NT2/D1 (cell line): ENCODE measurements at regions not wholly inside any gene's neighbourhood (a gene's known extent, or its start where the extent isn't known, plus 50 kb on each side); places are given as distances from the start of the nearest gene placed in this dataset.
"Not testable (repeated sequence)": the region's sequence is repeated elsewhere in the genome, so short reads cannot be mapped to it uniquely, and the experiment has no call there.

ENCODE experiments used
- DNase-seq: peaks from one replicate; pipeline ENCODE4 v3.0.0-alpha.2; 2011; ENCODE audit warnings: low read depth, low spot score
- H3K27me3 ChIP-seq: 2 replicates; pipeline ENCODE4 v1.6.0; 2011; ENCODE audit warnings: mild to moderate bottlenecking; ENCODE audit not compliant: insufficient read length, insufficient read depth
- H3K36me3 ChIP-seq: 2 replicates; pipeline ENCODE4 v1.6.1; 2011; ENCODE audit warnings: mild to moderate bottlenecking, low read length, mixed read lengths; ENCODE audit not compliant: insufficient read depth, insufficient read length
- H3K4me1 ChIP-seq: 2 replicates; pipeline ENCODE4 v1.5.1; 2011; ENCODE audit not compliant: insufficient read depth, insufficient read length
- H3K4me3 ChIP-seq: 2 replicates; pipeline ENCODE4 v1.5.1; 2011; ENCODE audit warnings: low read depth; ENCODE audit not compliant: insufficient read length
- H3K9ac ChIP-seq: 2 replicates; pipeline ENCODE4 v1.6.0; 2011; ENCODE audit warnings: low read depth; ENCODE audit not compliant: insufficient read length
- H3K9me3 ChIP-seq: 2 replicates; pipeline ENCODE4 v1.5.1; 2011; ENCODE audit warnings: mild to moderate bottlenecking, low read length; ENCODE audit not compliant: insufficient read depth
- SUZ12 ChIP-seq: IDR thresholded peaks from 2 replicates; pipeline ENCODE4 v1.6.1; 2011; ENCODE audit not compliant: insufficient read length, insufficient read depth; ENCODE audit errors: extremely low read depth
- YY1 ChIP-seq: IDR thresholded peaks from 2 replicates; pipeline ENCODE4 v1.6.1; 2011; ENCODE audit not compliant: insufficient read length, insufficient read depth
- ZNF274 ChIP-seq: IDR thresholded peaks from 2 replicates; pipeline ENCODE4 v1.6.1; 2011; ENCODE audit warnings: mild to moderate bottlenecking, low read depth, low read length

DNA sequence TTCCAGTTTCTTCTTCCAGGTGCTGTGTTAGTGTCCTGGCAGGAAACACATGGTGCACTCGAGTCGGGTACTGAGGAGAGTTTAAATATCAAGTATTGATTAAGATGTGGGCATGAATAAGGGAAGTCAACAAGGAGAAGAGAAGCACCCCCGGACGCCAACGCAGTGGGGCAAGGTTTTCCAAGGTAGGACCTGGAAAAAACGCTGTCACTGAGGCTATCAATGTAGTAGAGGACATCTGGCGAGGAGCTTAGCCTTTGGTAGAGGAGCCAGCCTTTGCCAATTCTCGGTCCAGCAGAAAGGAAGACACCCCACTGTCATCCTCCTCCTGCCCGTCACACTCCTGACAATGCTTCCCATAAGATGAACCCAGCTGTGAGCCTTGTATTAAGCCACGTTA lies 159.6 kb downstream of the TEX36 start:
- DNase-seq: no peak
- Histone ChIP-seq H3K9me3 (peaks cover 13% of the 10 kb centered on the region; the same call in 1 of the 2 replicates), H3K4me1 (no peaks in the 10 kb centered on the region), H3K36me3 (no peaks in the 10 kb centered on the region), H3K4me3 (no peak overlapping the region), H3K9ac (no peak overlapping the region), H3K27me3 (no peaks in the 10 kb centered on the region)
- TF ChIP-seq YY1 (no peak), SUZ12 (no peak), ZNF274 (no peak)

DNA sequence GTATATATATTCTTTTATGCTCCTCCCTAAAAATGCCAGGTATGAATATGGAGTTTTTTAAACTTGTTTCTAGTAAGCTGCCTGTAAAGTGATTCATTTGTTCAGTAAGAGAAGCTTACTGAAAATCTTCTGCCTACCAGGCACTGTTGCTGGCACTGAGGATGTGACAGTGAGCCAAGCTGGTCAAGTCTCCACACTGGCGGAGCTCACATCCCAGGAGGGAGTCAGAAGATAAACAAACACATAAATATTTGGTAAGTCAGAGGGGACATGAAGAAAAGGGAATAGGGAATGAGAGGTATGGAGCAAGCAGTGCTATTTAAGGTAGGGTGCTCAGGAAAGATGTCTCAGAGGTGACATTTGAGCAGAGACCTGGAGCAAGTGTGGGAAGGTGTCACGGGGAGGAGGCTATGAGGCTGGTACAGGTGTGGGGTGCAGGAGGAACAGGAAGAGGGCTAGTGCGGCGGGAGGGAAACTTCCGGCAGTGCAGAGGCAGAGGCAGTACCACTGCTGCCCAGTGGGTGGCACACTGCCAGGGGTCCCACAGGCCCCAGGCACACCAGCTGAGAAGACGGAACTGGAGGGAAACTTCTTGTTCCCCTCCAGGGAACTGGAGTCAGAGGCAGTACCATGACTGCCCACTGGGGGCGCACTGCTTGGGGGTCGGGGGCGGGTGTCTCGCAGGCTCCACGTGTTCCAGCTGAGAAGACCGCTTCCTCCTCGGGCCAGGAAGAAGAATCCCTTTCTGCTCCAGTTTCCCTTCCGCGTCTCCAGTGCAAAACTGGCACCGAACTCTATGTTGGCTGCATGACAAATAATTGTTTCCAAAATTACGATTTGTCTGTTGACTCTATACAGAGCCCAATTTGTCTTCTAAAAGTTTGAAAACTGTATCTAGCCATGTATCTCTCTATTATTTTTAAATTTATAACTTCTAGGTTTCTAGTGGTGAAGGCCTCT lies 161.0 kb downstream of the TEX36 start:
- Histone ChIP-seq H3K27me3 (no peaks in the 10 kb centered on the region), H3K36me3 (no peaks in the 10 kb centered on the region), H3K4me1 (no peaks in the 10 kb centered on the region), H3K9me3 (peaks cover 13% of the 10 kb centered on the region; the same call in 1 of the 2 replicates), H3K9ac (no peak overlapping the region), H3K4me3 (no peak overlapping the region)
- DNase-seq: peak; percentile 51
- TF ChIP-seq SUZ12 (no peak), ZNF274 (no peak), YY1 (no peak)

DNA sequence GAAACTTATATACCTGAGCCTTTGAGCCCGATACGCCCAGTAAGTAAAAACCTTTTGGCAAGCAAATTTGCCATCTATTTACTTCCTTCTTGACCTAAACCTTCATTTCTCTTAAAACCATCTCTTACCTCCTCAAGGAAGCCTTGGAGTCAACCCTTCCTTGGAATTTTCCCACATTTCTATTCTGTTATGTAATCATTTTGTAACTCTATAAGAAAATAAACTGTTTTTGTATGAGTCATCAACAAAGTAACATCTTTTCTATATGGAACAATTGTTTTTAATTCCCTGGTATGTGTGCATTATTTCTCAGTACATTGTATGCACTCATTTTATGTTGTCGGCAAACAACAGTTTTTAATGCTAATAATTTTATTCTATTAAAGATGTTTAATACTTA lies 162.0 kb downstream of the TEX36 start:
- no peak for DNase-seq
- H3K36me3 ChIP-seq: no peaks in the 10 kb centered on the region

DNA sequence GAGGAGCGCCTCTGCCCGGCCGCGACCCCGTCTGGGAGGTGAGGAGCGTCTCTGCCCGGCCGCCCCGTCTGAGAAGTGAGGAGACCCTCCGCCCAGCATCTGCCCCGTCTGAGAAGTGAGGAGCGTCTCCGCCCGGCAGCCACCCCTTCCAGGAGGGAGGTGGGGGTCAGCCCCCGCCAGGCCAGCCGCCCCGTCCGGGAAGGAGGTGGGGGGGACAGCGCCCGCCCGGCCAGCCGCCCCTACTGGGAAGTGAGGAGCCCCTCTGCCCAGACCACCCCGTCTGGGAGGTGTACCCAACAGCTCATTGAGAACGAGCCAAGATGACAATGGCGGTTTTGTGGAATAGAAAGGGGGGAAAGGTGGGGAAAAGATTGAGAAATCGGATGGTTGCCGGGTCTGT lies 164.6 kb downstream of the TEX36 start:
- H3K36me3 ChIP-seq, H3K4me1 ChIP-seq, H3K4me3 ChIP-seq, H3K27me3 ChIP-seq, H3K9ac ChIP-seq, DNase-seq: not testable (repeated sequence)
- peaks cover 13% of the 10 kb centered on the region; the same call in 1 of the 2 replicates for H3K9me3 ChIP-seq

More for the DNA sequence above, 162.0 kb downstream of the TEX36 start:
- no peak for TF ChIP-seq YY1
- TF ChIP-seq SUZ12: no peak
- TF ChIP-seq ZNF274: no peak
- Histone ChIP-seq H3K27me3 (no peaks in the 10 kb centered on the region), H3K4me3 (no peak overlapping the region), H3K9ac (no peak overlapping the region), H3K9me3 (peaks cover 13% of the 10 kb centered on the region; the same call in 1 of the 2 replicates), H3K4me1 (no peaks in the 10 kb centered on the region)

DNA sequence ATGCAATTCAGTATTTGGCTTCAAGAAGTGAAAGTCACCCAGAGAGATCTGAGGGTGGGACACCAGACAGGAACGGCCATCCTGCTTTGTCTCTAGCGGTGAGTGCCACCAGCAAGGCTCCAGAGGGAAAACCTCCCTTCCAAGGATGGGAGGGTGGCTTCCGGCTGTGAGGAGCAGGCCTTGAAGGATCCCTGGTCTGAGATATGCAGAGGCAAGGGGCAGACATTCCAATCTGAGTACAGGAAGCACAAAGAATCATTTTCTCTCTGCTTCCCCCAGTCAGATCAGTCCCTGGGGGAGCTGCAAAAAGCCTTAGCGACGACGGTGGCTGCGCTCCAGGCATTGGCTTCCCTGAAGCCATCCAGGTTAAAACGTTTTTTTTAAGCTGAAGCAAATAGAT lies 167.4 kb downstream of the TEX36 start:
- TF ChIP-seq YY1: no peak
- TF ChIP-seq SUZ12: no peak
- TF ChIP-seq ZNF274: no peak
- no peaks in the 10 kb centered on the region for H3K4me1 ChIP-seq
- DNase-seq: no peak
- H3K36me3 ChIP-seq: no peaks in the 10 kb centered on the region
- no peaks in the 10 kb centered on the region for H3K27me3 ChIP-seq
- H3K4me3 ChIP-seq: no peak overlapping the region
- peaks cover 12% of the 10 kb centered on the region; the same call in 1 of the 2 replicates for H3K9me3 ChIP-seq
- no peak overlapping the region for H3K9ac ChIP-seq

DNA sequence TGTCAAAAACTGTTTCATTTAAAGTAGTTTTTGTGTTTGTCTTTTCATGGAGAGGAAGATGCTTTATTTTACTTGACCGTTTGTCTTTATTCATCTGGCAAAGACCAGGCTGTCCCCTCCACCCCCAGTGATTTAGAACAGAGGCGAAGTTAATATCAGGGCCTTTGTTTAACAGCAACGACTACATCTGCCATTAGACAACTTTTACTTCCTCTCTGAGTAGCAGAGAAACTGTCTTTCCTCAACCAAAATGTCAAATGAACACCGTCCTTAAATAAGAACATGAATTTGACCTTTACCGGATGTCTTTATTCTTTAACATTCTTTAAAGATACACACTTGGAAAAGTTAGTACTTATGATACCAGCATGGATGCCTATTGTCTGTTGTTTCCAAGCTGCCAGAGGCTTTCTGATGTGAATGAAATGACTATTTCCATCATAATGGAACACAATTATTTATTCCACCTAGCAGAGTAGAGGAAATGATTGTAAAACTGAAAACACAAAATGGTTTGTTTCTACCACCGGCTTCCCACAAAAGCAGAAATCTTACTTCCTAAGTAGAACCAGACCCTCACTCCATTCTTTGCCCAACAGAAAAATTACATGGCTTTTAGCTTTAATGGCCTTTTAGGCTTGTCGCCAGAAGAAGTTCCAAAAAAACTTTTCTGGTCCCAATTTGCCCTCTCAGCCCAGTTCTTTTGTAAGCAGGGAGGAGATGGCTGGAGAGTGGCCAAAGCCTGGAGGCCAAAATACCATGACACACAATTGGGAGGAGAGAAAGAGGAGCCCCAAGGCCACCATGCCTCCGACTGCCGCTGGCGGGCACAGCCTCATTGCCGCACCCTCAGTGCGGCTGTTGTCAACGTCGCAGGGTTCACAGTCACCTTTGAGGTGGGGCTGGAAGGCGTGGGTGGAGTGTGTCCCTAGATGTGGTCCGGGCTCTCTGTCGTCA lies 168.5 kb downstream of the TEX36 start:
- Histone ChIP-seq H3K27me3 (no peaks in the 10 kb centered on the region), H3K9ac (no peak overlapping the region), H3K4me1 (no peaks in the 10 kb centered on the region), H3K4me3 (no peak overlapping the region), H3K36me3 (no peaks in the 10 kb centered on the region), H3K9me3 (peaks cover 21% of the 10 kb centered on the region)
- no peak for TF ChIP-seq YY1
- no peak for TF ChIP-seq ZNF274
- no peak for TF ChIP-seq SUZ12
- no peak for DNase-seq
